Hepatocyte (in vitro differentiated cells): ENCODE measurements at regions not wholly inside any gene's neighbourhood (a gene's known extent, or its start where the extent isn't known, plus 50 kb on each side); places are given as distances from the start of the nearest gene placed in this dataset.

Source experiments
- EZH2 ChIP-seq: fragments of 200-600 bp; sonication (generic); IDR thresholded peaks from 2 replicates; pipeline ENCODE4 v1.6.1; 2016; ENCODE audit warnings: antibody characterized with exemption, mild to moderate bottlenecking, borderline replicate concordance
- EZH2phosphoT487 ChIP-seq: fragments of 200-600 bp; sonication (generic); IDR thresholded peaks from one replicate; pipeline ENCODE4 v1.6.1; 2018; ENCODE audit warnings: antibody characterized with exemption, mild to moderate bottlenecking, low read depth, moderate library complexity; ENCODE audit not compliant: unreplicated experiment, severe bottlenecking
- TF ChIP-seq, protein P1 (sequence below): fragments of 200-600 bp; sonication (generic); IDR thresholded peaks from 2 replicates; pipeline ENCODE4 v1.5.1; 2016; ENCODE audit warnings: antibody characterized with exemption, mild to moderate bottlenecking; ENCODE audit not compliant: poor library complexity

DNA sequence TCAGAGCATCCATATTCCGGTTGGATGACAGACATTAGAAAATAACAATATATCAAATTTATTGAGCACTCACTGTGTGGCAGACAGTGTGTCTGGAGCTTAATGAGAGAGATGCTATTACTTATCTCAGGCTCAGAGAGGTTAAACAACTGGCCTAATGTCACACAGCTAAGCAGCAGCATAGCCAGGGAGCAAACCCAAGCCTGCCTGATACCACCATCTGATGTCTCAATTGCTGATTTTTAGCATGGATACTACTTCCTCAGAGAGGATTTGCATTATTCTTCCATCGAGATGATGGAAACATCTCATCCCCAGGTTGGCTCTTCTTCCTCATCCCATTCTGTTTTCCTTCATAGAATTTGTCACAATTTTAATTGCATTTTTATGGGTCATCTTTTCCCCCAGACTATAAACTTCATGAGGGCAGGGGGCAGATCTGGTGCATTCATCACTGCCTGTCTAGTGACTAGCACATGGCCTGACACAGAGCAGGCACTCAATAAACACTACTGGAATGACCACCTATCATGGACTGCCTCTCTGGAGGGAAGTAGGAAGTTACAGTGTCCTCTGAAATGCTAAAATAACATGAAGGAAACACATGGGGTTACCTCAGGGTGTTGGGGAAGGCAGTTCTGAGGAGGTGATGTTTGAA is 344.8 kb upstream of the CCL2 start:
- TF ChIP-seq, protein P1, sequence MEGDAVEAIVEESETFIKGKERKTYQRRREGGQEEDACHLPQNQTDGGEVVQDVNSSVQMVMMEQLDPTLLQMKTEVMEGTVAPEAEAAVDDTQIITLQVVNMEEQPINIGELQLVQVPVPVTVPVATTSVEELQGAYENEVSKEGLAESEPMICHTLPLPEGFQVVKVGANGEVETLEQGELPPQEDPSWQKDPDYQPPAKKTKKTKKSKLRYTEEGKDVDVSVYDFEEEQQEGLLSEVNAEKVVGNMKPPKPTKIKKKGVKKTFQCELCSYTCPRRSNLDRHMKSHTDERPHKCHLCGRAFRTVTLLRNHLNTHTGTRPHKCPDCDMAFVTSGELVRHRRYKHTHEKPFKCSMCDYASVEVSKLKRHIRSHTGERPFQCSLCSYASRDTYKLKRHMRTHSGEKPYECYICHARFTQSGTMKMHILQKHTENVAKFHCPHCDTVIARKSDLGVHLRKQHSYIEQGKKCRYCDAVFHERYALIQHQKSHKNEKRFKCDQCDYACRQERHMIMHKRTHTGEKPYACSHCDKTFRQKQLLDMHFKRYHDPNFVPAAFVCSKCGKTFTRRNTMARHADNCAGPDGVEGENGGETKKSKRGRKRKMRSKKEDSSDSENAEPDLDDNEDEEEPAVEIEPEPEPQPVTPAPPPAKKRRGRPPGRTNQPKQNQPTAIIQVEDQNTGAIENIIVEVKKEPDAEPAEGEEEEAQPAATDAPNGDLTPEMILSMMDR, result no peak
- TF ChIP-seq EZH2 (no peak), EZH2phosphoT487 (no peak)
